PC-9 (cell line): ENCODE measurements at regions not wholly inside any gene's neighbourhood (a gene's known extent, or its start where the extent isn't known, plus 50 kb on each side); places are given as distances from the start of the nearest gene placed in this dataset.

Source experiments
- BruUV-seq: library from RNA; stranded (reverse); fragments of 400-500 nt; replicated peaks from 2 replicates; lab custom pipeline; 2021; lab: Mats Ljungman, UMichigan
- CTCF ChIA-PET: fragments of 300-600 bp; sonication (Branson Sonifier 250); formaldehyde crosslinking; loops from one replicate; lab custom pipeline; 2022; ENCODE audit warnings: antibody characterized with exemption; lab: Charles Lee
- POLR2A ChIA-PET: fragments of 300-600 bp; sonication (Branson Sonifier 250); formaldehyde crosslinking; loops from one replicate; lab custom pipeline; 2022; ENCODE audit warnings: antibody characterized with exemption; ENCODE audit not compliant: unreplicated experiment; lab: Charles Lee
- DNase-seq, 2 experiments: peaks; one replicate each; pipeline versions ENCODE4 v3.0.0 to v3.0.0-alpha.2; 2015 to 2022; ENCODE audit warnings: mixed read lengths in 1 of 2
- H2AFZ ChIP-seq: fragments of 200-600 bp; sonication (generic); 2 replicates; pipeline ENCODE4 v1.8.1; 2017; ENCODE audit warnings: antibody characterized with exemption
- H3F3A ChIP-seq: fragments of 200-600 bp; sonication (generic); 2 replicates; pipeline ENCODE4 v1.8.1; 2017; ENCODE audit warnings: antibody characterized with exemption, mild to moderate bottlenecking, low read depth; ENCODE audit not compliant: insufficient read depth
- H3K27ac ChIP-seq: fragments of 200-600 bp; sonication (generic); 2 replicates; pipeline ENCODE4 v1.6.1; 2016; ENCODE audit warnings: mixed run types
- H3K27me3 ChIP-seq: fragments of 200-600 bp; sonication (generic); 2 replicates; pipeline ENCODE4 v1.6.1; 2016; ENCODE audit warnings: low read depth, mixed run types; ENCODE audit not compliant: insufficient read depth
- H3K36me3 ChIP-seq: fragments of 200-600 bp; sonication (generic); 2 replicates; pipeline ENCODE4 v1.6.1; 2016; ENCODE audit warnings: low read depth, mixed run types
- H3K4me1 ChIP-seq: fragments of 200-600 bp; sonication (generic); replicated peaks from 2 replicates; pipeline ENCODE4 v1.6.1; 2016; ENCODE audit warnings: mixed run types; ENCODE audit not compliant: insufficient read depth
- H3K4me2 ChIP-seq: fragments of 200-600 bp; sonication (generic); 2 replicates; pipeline ENCODE4 v1.6.1; 2017; ENCODE audit warnings: mixed run types
- H3K4me3 ChIP-seq: fragments of 200-600 bp; sonication (generic); 2 replicates; pipeline ENCODE4 v1.6.1; 2016; ENCODE audit warnings: mixed run types
- H3K79me2 ChIP-seq: fragments of 200-600 bp; sonication (generic); 2 replicates; pipeline ENCODE4 v1.6.1; 2017; ENCODE audit warnings: low read depth, mixed run types
- H3K9me2 ChIP-seq: fragments of 200-600 bp; sonication (generic); 2 replicates; pipeline ENCODE4 v1.8.1; 2017; ENCODE audit warnings: mild to moderate bottlenecking; ENCODE audit not compliant: insufficient read depth
- H3K9me3 ChIP-seq: fragments of 200-600 bp; sonication (generic); 2 replicates; pipeline ENCODE4 v1.8.1; 2016; ENCODE audit warnings: low read depth; ENCODE audit not compliant: insufficient read depth
- H4K20me1 ChIP-seq: fragments of 200-600 bp; sonication (generic); 2 replicates; pipeline ENCODE4 v1.8.1; 2017; ENCODE audit not compliant: insufficient read depth
- EZH2 ChIP-seq: fragments of 200-600 bp; sonication (generic); IDR thresholded peaks from 2 replicates; pipeline ENCODE4 v1.8.0; 2017; ENCODE audit warnings: antibody characterized with exemption, low read depth
- intact Hi-C: fragments of 100-400 bp; cut with micrococcal nuclease; formaldehyde crosslinking; loops from one replicate; pipeline ENCODE4 v1.10.0; 2022; ENCODE audit not compliant: unreplicated experiment
- TF ChIP-seq, protein P1 (sequence below): fragments of 200-600 bp; sonication (generic); conservative IDR thresholded peaks from 2 replicates; pipeline ENCODE4 v1.6.1; 2017; ENCODE audit warnings: mixed run types, antibody characterized with exemption, mild to moderate bottlenecking, moderate library complexity

GRCh38 chr10:129104266-129105045, 362.6 kb upstream of the MGMT start:
- Histone ChIP-seq H3F3A (no peaks in the 10 kb centered on the region), H3K36me3 (no peaks in the 10 kb centered on the region), H3K9me3 (no peaks in the 10 kb centered on the region), H3K79me2 (no peaks in the 10 kb centered on the region), H3K4me2 (no peak overlapping the region), H3K9me2 (no peaks in the 10 kb centered on the region), H4K20me1 (no peaks in the 10 kb centered on the region), H3K4me1 (no peaks in the 10 kb centered on the region), H2AFZ (no peak overlapping the region), H3K27ac (no peak overlapping the region), H3K4me3 (no peak overlapping the region), H3K27me3 (peaks cover 6% of the 10 kb centered on the region; the same call in 1 of the 2 replicates)
- ChIA-PET CTCF (no interaction called here), POLR2A (no interaction called here)
- no peak for DNase-seq
- no TSS peak for BruUV-seq
- no peak for TF ChIP-seq EZH2
- TF ChIP-seq, protein P1, sequence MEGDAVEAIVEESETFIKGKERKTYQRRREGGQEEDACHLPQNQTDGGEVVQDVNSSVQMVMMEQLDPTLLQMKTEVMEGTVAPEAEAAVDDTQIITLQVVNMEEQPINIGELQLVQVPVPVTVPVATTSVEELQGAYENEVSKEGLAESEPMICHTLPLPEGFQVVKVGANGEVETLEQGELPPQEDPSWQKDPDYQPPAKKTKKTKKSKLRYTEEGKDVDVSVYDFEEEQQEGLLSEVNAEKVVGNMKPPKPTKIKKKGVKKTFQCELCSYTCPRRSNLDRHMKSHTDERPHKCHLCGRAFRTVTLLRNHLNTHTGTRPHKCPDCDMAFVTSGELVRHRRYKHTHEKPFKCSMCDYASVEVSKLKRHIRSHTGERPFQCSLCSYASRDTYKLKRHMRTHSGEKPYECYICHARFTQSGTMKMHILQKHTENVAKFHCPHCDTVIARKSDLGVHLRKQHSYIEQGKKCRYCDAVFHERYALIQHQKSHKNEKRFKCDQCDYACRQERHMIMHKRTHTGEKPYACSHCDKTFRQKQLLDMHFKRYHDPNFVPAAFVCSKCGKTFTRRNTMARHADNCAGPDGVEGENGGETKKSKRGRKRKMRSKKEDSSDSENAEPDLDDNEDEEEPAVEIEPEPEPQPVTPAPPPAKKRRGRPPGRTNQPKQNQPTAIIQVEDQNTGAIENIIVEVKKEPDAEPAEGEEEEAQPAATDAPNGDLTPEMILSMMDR: no peak
- intact Hi-C loops: no loop called here

DNA sequence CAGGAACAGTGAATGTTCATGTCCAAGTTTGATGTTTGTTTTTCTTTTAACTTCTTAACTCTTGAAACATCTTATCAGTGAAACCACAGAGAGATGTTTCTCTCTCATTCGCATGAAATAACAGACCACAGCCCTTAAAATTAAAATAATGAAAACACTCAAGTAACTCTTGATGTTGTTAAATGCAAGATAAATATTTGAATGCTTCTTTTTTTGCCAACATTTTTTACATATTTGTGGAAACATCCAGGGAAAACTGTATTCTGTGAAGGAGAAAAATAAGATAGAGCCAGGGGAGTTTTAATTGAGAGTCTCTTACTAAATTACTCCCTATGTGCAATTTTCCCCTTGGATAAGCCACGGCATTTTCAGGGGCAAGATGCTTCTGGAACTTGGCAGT, 361.8 kb upstream of the MGMT start:
- H3K4me1 ChIP-seq: no peaks in the 10 kb centered on the region
- no peaks in the 10 kb centered on the region for H3F3A ChIP-seq
- H3K9me3 ChIP-seq: no peaks in the 10 kb centered on the region
- no TSS peak for BruUV-seq
- H3K27me3 ChIP-seq: peaks cover 7% of the 10 kb centered on the region; the same call in 1 of the 2 replicates
- no peaks in the 10 kb centered on the region for H4K20me1 ChIP-seq
- no peaks in the 10 kb centered on the region for H3K9me2 ChIP-seq
- ChIA-PET POLR2A (no interaction called here), CTCF (no interaction called here)
- H3K4me2 ChIP-seq: no peak overlapping the region
- H3K79me2 ChIP-seq: no peaks in the 10 kb centered on the region
- no peaks in the 10 kb centered on the region for H3K36me3 ChIP-seq
- no peak overlapping the region for H3K27ac ChIP-seq
- intact Hi-C loops: no loop called here
- no peak for DNase-seq
- no peak overlapping the region for H3K4me3 ChIP-seq
- no peak for TF ChIP-seq EZH2
- TF ChIP-seq, protein P1: no peak
- H2AFZ ChIP-seq: no peak overlapping the region

- no peaks in the 10 kb centered on the region for H4K20me1 ChIP-seq
- no peak overlapping the region for H3K4me2 ChIP-seq
- CTCF ChIA-PET: no interaction called here
- POLR2A ChIA-PET: no interaction called here
- no peaks in the 10 kb centered on the region for H3F3A ChIP-seq
- H3K4me1 ChIP-seq: no peaks in the 10 kb centered on the region
- no peaks in the 10 kb centered on the region for H3K9me3 ChIP-seq
- H3K9me2 ChIP-seq: no peaks in the 10 kb centered on the region
- no peaks in the 10 kb centered on the region for H3K36me3 ChIP-seq
- BruUV-seq: no TSS peak
- no peak overlapping the region for H2AFZ ChIP-seq
- DNase-seq: no peak
- no peak overlapping the region for H3K27ac ChIP-seq
- TF ChIP-seq, protein P1: no peak
- TF ChIP-seq EZH2: no peak
- H3K27me3 ChIP-seq: peaks cover 16% of the 10 kb centered on the region; the same call in 1 of the 2 replicates
- no peaks in the 10 kb centered on the region for H3K79me2 ChIP-seq
- intact Hi-C loops: no loop called here
- H3K4me3 ChIP-seq: no peak overlapping the region
Measured at GRCh38 chr10:129106314-129106713, 360.7 kb upstream of the MGMT start.
